Thyroid gland (tissue), 4 donors: ENCODE measurements at regions not wholly inside any gene's neighbourhood (a gene's known extent, or its start where the extent isn't known, plus 50 kb on each side); places are given as distances from the start of the nearest gene placed in this dataset.

Experiments
- CTCF ChIP-seq, 6 experiments: fragments of 200-600 bp in 3 of 6; fragments of 450-650 bp in 3 of 6; sonication (generic) in 3 of 6; IDR thresholded peaks; one replicate each; pipeline ENCODE4 v1.5.1; 2016 to 2019; ENCODE audit warnings: antibody characterized with exemption in 6 of 6, mild to moderate bottlenecking in 2 of 6, inconsistent platforms in 1 of 6, moderate library complexity in 1 of 6
- POLR2A ChIP-seq, 2 donors: fragments of 450-650 bp; IDR thresholded peaks; one replicate each; pipeline ENCODE4 v1.6.1; 2017; ENCODE audit warnings: antibody characterized with exemption in 2 of 2, mild to moderate bottlenecking in 2 of 2, moderate library complexity in 1 of 2

- TF ChIP-seq POLR2A (IDR thresholded peaks at IDR 0.05) (no peak), CTCF (IDR thresholded peaks at IDR 0.05) (no peak)
Measured at GRCh38 chr12:116465407-116465806, 93.8 kb upstream of the MAP1LC3B2 start.
